ENCODE measurements at regions not wholly inside any gene's neighbourhood (a gene's known extent, or its start where the extent isn't known, plus 50 kb on each side); places are given as distances from the start of the nearest gene placed in this dataset.

GRCh38 chr2:134152045-134153010 lies 101.5 kb upstream of the MGAT5 start:
- Histone ChIP-seq H3K27ac (no peak overlapping the region), H3K4me3 (no peak overlapping the region), H3K27me3 (no peaks in the 10 kb centered on the region), H3K4me1 (peaks cover 6% of the 10 kb centered on the region), H3K36me3 (replicated peaks in 1 of 2; ENCODE audit: insufficient read depth in 1 of 2, low read depth in 2 of 2) (no peaks in the 10 kb centered on the region), H3K9me3 (no peaks in the 10 kb centered on the region)
- intact Hi-C loops (cut with DNase I): no loop called here
- DNase-seq (no peak), ATAC-seq (no peak)
- TF ChIP-seq CTCF (IDR thresholded peaks at IDR 0.05) (no peak), POLR2A (IDR thresholded peaks at IDR 0.05) (no peak)
- WGBS, 2 donors: 85 to 91% methylated on average over 22 to 23 of the region's 23 CpGs

GRCh38 chr2:134153294-134153880 lies 100.5 kb upstream of the MGAT5 start:
- H3K27ac ChIP-seq: no peak overlapping the region
- 76 to 82% methylated on average over 7 of the region's 7 CpGs for WGBS, 2 donors

GRCh38 chr2:134154246-134154645 lies 99.6 kb upstream of the MGAT5 start:
- 54 to 83% methylated on average over 7 of the region's 7 CpGs for whole genome bisulfite sequencing, 2 donors
- TF ChIP-seq CTCF (IDR thresholded peaks at IDR 0.05) (no peak), POLR2A (IDR thresholded peaks at IDR 0.05) (no peak)
- H3K27me3 ChIP-seq: no peaks in the 10 kb centered on the region
- intact Hi-C loops (cut with DNase I): no loop called here
- H3K4me3 ChIP-seq: no peak overlapping the region
- H3K36me3 ChIP-seq (replicated peaks in 1 of 2; ENCODE audit: insufficient read depth in 1 of 2, low read depth in 2 of 2): no peaks in the 10 kb centered on the region
- DNase-seq (no peak), ATAC-seq (no peak)
- H3K4me1 ChIP-seq: peaks cover 6% of the 10 kb centered on the region
- no peaks in the 10 kb centered on the region for H3K9me3 ChIP-seq
- no peak overlapping the region for H3K27ac ChIP-seq

More at GRCh38 chr2:134153294-134153880, 100.5 kb upstream of the MGAT5 start:
- no peaks in the 10 kb centered on the region for H3K9me3 ChIP-seq
- no peak for ATAC-seq
- peaks cover 6% of the 10 kb centered on the region for H3K4me1 ChIP-seq
- no peak overlapping the region for H3K4me3 ChIP-seq
- TF ChIP-seq CTCF (IDR thresholded peaks at IDR 0.05) (no peak), POLR2A (IDR thresholded peaks at IDR 0.05) (no peak)
- no peaks in the 10 kb centered on the region for H3K27me3 ChIP-seq
- intact Hi-C loops (cut with DNase I): no loop called here
- H3K36me3 ChIP-seq (replicated peaks in 1 of 2; ENCODE audit: insufficient read depth in 1 of 2, low read depth in 2 of 2): no peaks in the 10 kb centered on the region
- no peak for DNase-seq

- no peaks in the 10 kb centered on the region for H3K27me3 ChIP-seq
- H3K9me3 ChIP-seq: no peaks in the 10 kb centered on the region
- ATAC-seq: no peak
- DNase-seq: no peak
- H3K36me3 ChIP-seq (replicated peaks in 1 of 2; ENCODE audit: insufficient read depth in 1 of 2, low read depth in 2 of 2): no peaks in the 10 kb centered on the region
- no peak overlapping the region for H3K4me3 ChIP-seq
- TF ChIP-seq POLR2A (IDR thresholded peaks at IDR 0.05): no peak
- TF ChIP-seq CTCF (IDR thresholded peaks at IDR 0.05): no peak
- peaks cover 2% of the 10 kb centered on the region for H3K4me1 ChIP-seq
- intact Hi-C loops (cut with DNase I): no loop called here
- 75 to 98% methylated on average over 4 of the region's 4 CpGs for WGBS, 2 donors
- H3K27ac ChIP-seq: no peak overlapping the region
Observed at GRCh38 chr2:134155134-134155533, 98.7 kb upstream of the MGAT5 start.
